ENCODE measurements at regions not wholly inside any gene's neighbourhood (a gene's known extent, or its start where the extent isn't known, plus 50 kb on each side); places are given as distances from the start of the nearest gene placed in this dataset.

GRCh38 chr17:55846745-55847144 is 95.9 kb downstream of the PCTP start:
- Histone ChIP-seq H3K9me3 (ENCODE audit: low read depth) (no peaks in the 10 kb centered on the region), H3K79me2 (no peaks in the 10 kb centered on the region), H3K4me1 (ENCODE audit: insufficient read depth) (no peaks in the 10 kb centered on the region), H2AFZ (no peak overlapping the region), H3K36me3 (replicated peaks; ENCODE audit: insufficient read depth, low read depth) (no peaks in the 10 kb centered on the region), H4K20me1 (ENCODE audit: insufficient read depth, poor library complexity, severe bottlenecking) (no peaks in the 10 kb centered on the region), H3K9me2 (replicated peaks; ENCODE audit: insufficient read depth) (no peaks in the 10 kb centered on the region), H3K27me3 (peaks cover 8% of the 10 kb centered on the region), H3K4me2 (no peak overlapping the region), H3K27ac (no peak overlapping the region), H3K4me3 (no peak overlapping the region)
- TF ChIP-seq EZH2phosphoT487 (IDR thresholded peaks at IDR 0.05; ENCODE audit: low read depth, severe bottlenecking, unreplicated experiment) (no peak), CTCF (IDR thresholded peaks at IDR 0.05; ENCODE audit: poor library complexity) (no peak), EZH2 (IDR thresholded peaks at IDR 0.05; ENCODE audit: borderline replicate concordance) (no peak)
- no peak for DNase-seq (ENCODE audit: low spot score)

DNA sequence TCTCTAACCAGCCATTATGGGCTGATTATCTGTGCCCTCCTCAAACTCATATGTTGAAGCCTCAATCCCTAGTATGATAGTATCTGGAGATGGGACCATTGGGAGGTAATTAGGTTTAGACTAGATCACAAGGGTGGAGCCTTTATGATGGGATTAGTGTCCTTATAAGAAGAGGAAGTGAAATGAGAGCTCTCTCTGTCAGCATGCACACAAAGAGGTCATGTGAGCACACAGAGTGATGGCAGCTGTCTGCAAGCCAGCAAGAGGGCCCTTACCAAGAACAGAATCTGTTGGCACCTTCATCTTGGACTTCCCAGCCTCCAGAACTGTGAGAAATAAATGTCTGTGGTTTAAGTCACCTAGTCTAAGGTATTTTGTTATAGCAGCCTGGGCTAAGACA is 101.9 kb downstream of the PCTP start:
- no peak for TF ChIP-seq EZH2 (IDR thresholded peaks at IDR 0.05; ENCODE audit: borderline replicate concordance)
- no peak for TF ChIP-seq EZH2phosphoT487 (IDR thresholded peaks at IDR 0.05; ENCODE audit: low read depth, severe bottlenecking, unreplicated experiment)
- TF ChIP-seq CTCF (IDR thresholded peaks at IDR 0.05; ENCODE audit: poor library complexity) = no peak
- H3K9me2 ChIP-seq (replicated peaks; ENCODE audit: insufficient read depth) = no peaks in the 10 kb centered on the region
- H3K4me1 ChIP-seq (ENCODE audit: insufficient read depth) = no peaks in the 10 kb centered on the region
- H3K79me2 ChIP-seq = no peaks in the 10 kb centered on the region
- no peak overlapping the region for H3K27ac ChIP-seq
- H3K9me3 ChIP-seq (ENCODE audit: low read depth) = no peaks in the 10 kb centered on the region
- no peak for DNase-seq (ENCODE audit: low spot score)
- no peaks in the 10 kb centered on the region for H3K36me3 ChIP-seq (replicated peaks; ENCODE audit: insufficient read depth, low read depth)
- H2AFZ ChIP-seq = no peak overlapping the region
- no peaks in the 10 kb centered on the region for H4K20me1 ChIP-seq (ENCODE audit: insufficient read depth, poor library complexity, severe bottlenecking)
- no peak overlapping the region for H3K4me3 ChIP-seq
- H3K4me2 ChIP-seq = no peak overlapping the region
- no peaks in the 10 kb centered on the region for H3K27me3 ChIP-seq

DNA sequence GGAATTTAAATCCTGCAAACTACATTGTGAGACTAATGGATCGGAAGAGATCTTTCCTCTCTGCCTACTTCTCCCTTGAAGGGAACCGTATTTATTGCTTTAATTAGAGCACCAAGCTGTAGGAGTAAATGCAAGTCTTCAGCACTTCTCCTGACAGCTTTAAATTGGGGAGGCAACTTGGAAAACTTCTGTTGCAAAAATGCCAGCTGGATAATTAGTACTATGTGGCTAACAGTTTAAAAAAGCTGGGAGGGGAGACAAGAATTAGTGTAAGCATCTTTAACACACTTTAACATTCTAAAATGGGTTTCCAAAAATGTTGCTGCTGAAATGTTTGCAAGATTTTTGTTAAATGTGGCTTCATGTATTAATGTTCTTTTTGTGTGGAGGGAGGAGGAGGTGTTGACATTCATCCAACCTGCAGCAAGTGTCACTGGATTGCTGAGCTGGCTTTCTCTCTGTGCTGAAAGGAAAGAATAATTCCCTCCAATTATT is 108.5 kb downstream of the PCTP start:
- H3K4me3 ChIP-seq = no peak overlapping the region
- H2AFZ ChIP-seq = no peak overlapping the region
- H3K4me1 ChIP-seq (ENCODE audit: insufficient read depth) = no peaks in the 10 kb centered on the region
- no peak overlapping the region for H3K27ac ChIP-seq
- no peaks in the 10 kb centered on the region for H3K9me2 ChIP-seq (replicated peaks; ENCODE audit: insufficient read depth)
- no peak for DNase-seq (ENCODE audit: low spot score)
- no peaks in the 10 kb centered on the region for H4K20me1 ChIP-seq (ENCODE audit: insufficient read depth, poor library complexity, severe bottlenecking)
- no peaks in the 10 kb centered on the region for H3K79me2 ChIP-seq
- no peak overlapping the region for H3K4me2 ChIP-seq
- no peak for TF ChIP-seq CTCF (IDR thresholded peaks at IDR 0.05; ENCODE audit: poor library complexity)
- no peaks in the 10 kb centered on the region for H3K36me3 ChIP-seq (replicated peaks; ENCODE audit: insufficient read depth, low read depth)
- WGBS (ENCODE audit: low lambda C conversion rate, missing lambda C conversion rate) = 74% methylated on average over 2 of the region's 2 CpGs
- H3K9me3 ChIP-seq (ENCODE audit: low read depth) = no peaks in the 10 kb centered on the region
- no peaks in the 10 kb centered on the region for H3K27me3 ChIP-seq

- Histone ChIP-seq H3K79me2 (no peaks in the 10 kb centered on the region), H3K9me3 (ENCODE audit: low read depth) (no peaks in the 10 kb centered on the region), H3K27ac (no peak overlapping the region), H3K4me3 (no peak overlapping the region), H3K36me3 (replicated peaks; ENCODE audit: insufficient read depth, low read depth) (no peaks in the 10 kb centered on the region), H3K4me1 (ENCODE audit: insufficient read depth) (no peaks in the 10 kb centered on the region), H2AFZ (no peak overlapping the region), H3K27me3 (no peaks in the 10 kb centered on the region), H4K20me1 (ENCODE audit: insufficient read depth, poor library complexity, severe bottlenecking) (no peaks in the 10 kb centered on the region), H3K9me2 (replicated peaks; ENCODE audit: insufficient read depth) (no peaks in the 10 kb centered on the region), H3K4me2 (no peak overlapping the region)
- DNase-seq (ENCODE audit: low spot score) = no peak
- TF ChIP-seq EZH2phosphoT487 (IDR thresholded peaks at IDR 0.05; ENCODE audit: low read depth, severe bottlenecking, unreplicated experiment) (no peak), CTCF (IDR thresholded peaks at IDR 0.05; ENCODE audit: poor library complexity) (no peak), EZH2 (IDR thresholded peaks at IDR 0.05; ENCODE audit: borderline replicate concordance) (no peak)
Measured at GRCh38 chr17:55865072-55865762, 114.4 kb downstream of the PCTP start.
